Peyer's patch (tissue), 4 donors: ENCODE measurements at regions not wholly inside any gene's neighbourhood (a gene's known extent, or its start where the extent isn't known, plus 50 kb on each side); places are given as distances from the start of the nearest gene placed in this dataset.

ENCODE experiments used
- DNase-seq, 3 donors: peaks; one replicate each; pipeline ENCODE4 v3.0.0-alpha.2; 2017 to 2019
- H3K27ac ChIP-seq, 4 donors: fragments of 200-600 bp; sonication (generic); one replicate each; pipeline ENCODE4 v1.5.1; 2016 to 2019
- H3K27me3 ChIP-seq, 2 donors: fragments of 200-600 bp; sonication (generic); one replicate each; pipeline ENCODE4 v1.5.1; 2019
- H3K36me3 ChIP-seq, 3 donors: fragments of 200-600 bp; sonication (generic); one replicate each; pipeline ENCODE4 v1.5.1; 2016 to 2019
- H3K4me1 ChIP-seq, 4 donors: fragments of 200-600 bp; sonication (generic); one replicate each; pipeline ENCODE4 v1.5.1; 2016 to 2019
- H3K4me3 ChIP-seq, 4 donors: fragments of 200-600 bp; sonication (generic); 1 replicate in 3 of 4; 2 replicates in 1 of 4; pipeline ENCODE4 v1.5.1; 2016 to 2019; ENCODE audit warnings: mild to moderate bottlenecking in 1 of 4
- H3K9me3 ChIP-seq, 4 donors: fragments of 200-600 bp; sonication (generic); one replicate each; pipeline ENCODE4 v1.5.1; 2016 to 2019; ENCODE audit warnings: mild to moderate bottlenecking in 1 of 4
- CTCF ChIP-seq, 6 experiments: fragments of 450-650 bp in 4 of 6; fragments of 200-600 bp in 2 of 6; sonication (generic) in 1 of 6; IDR thresholded peaks; one replicate each; pipeline ENCODE4 v1.5.1; 2017 to 2019; ENCODE audit warnings: antibody characterized with exemption in 6 of 6, mild to moderate bottlenecking in 3 of 6, moderate library complexity in 1 of 6
- POLR2A ChIP-seq, 2 donors: fragments of 450-650 bp; IDR thresholded peaks; one replicate each; pipeline ENCODE4 v1.5.1; 2017; ENCODE audit warnings: antibody characterized with exemption in 2 of 2, mild to moderate bottlenecking in 2 of 2, moderate library complexity in 2 of 2

DNA sequence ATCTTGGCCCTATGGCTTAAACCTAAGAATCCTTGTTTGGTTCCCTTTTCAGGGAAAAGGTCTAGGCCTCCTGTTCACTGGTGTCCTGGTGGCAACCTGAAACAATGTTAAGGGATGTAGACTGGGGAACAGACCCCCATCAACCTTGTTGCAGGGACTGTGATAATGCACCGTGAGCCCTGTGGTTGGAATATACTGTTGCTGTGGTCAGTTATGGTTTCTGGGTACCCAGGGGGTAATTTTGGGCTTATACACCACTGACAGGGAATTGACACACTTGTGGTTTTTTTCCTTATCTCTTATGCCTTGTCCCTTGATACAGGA lies 64.0 kb upstream of the WDR1 start:
- Histone ChIP-seq H3K9me3 (no peaks in the 10 kb centered on the region), H3K36me3 (no peaks in the 10 kb centered on the region), H3K4me3 (no peak overlapping the region), H3K4me1 (no peaks in the 10 kb centered on the region), H3K27ac (no peak overlapping the region), H3K27me3 (no peaks in the 10 kb centered on the region)
- no peak for DNase-seq
- TF ChIP-seq POLR2A (IDR thresholded peaks at IDR 0.05) (no peak), CTCF (IDR thresholded peaks at IDR 0.05) (no peak)

DNA sequence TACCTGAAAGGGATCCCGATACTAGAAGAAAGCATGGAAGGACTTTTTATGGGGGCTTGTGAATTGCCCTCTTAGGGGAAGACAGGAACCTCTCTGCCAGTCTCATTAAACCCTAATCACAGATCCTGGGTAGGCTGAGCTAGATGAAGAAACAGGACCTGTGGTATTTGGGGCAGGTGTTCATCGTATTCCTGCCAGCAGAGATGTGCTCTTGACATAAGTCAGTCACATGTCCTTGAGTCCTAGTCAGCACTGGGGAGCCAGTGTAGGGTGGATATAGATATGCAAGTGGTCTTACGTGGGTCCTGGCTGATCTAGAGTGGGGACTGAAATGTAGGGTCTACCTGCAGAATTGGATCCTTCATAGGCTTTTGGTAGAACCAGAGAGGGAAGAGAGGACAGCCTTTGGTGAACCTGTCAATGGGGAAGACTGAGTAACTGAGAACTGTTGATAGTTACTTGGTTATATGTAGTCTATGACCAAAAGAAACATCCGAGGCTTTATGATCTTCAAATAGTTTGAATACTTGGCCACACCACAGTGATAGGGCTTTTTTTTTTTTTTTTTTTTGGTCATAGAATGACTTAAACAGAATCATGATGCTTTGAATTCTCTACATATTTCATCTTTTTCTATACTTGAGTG lies 63.5 kb upstream of the WDR1 start:
- DNase-seq, result no peak
- TF ChIP-seq POLR2A (IDR thresholded peaks at IDR 0.05) (no peak), CTCF (IDR thresholded peaks at IDR 0.05) (no peak)
- H3K27ac ChIP-seq, result no peak overlapping the region
- H3K36me3 ChIP-seq, result no peaks in the 10 kb centered on the region
- no peaks in the 10 kb centered on the region for H3K9me3 ChIP-seq
- no peaks in the 10 kb centered on the region for H3K4me1 ChIP-seq
- H3K4me3 ChIP-seq, result no peak overlapping the region
- no peaks in the 10 kb centered on the region for H3K27me3 ChIP-seq

GRCh38 chr4:10178763-10179162 lies 62.2 kb upstream of the WDR1 start:
- no peak overlapping the region for H3K27ac ChIP-seq
- no peak for DNase-seq
- H3K27me3 ChIP-seq, result no peaks in the 10 kb centered on the region
- H3K36me3 ChIP-seq, result no peaks in the 10 kb centered on the region
- no peaks in the 10 kb centered on the region for H3K4me1 ChIP-seq
- H3K9me3 ChIP-seq, result no peaks in the 10 kb centered on the region
- no peak overlapping the region for H3K4me3 ChIP-seq
- TF ChIP-seq POLR2A (IDR thresholded peaks at IDR 0.05) (no peak), CTCF (IDR thresholded peaks at IDR 0.05) (no peak)

DNA sequence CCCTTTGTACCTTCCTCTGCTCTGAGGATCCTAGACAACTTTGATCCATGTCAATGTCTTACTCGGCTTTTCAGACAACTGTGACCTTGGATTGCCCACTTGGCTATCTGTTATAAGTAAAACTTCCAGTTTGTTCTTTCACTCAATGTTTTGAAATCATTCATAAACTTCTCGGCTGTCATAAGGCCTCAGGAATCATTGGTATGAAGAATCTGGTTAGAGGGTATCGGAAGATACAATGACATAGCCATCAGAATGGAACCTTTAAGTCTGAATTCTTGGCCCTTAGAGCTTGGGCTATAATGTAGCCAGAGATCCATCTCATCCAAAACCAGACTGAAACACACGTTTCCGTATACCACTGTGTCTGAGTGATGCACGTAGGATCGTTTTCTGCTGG lies 59.0 kb upstream of the WDR1 start:
- Histone ChIP-seq H3K4me1 (peaks cover 0 to 15% (median 0%) of the 10 kb centered on the region in 4 donors), H3K27ac (no peak overlapping the region), H3K27me3 (no peaks in the 10 kb centered on the region), H3K36me3 (no peaks in the 10 kb centered on the region), H3K9me3 (no peaks in the 10 kb centered on the region), H3K4me3 (no peak overlapping the region)
- DNase-seq, result no peak
- TF ChIP-seq CTCF (IDR thresholded peaks at IDR 0.05) (no peak), POLR2A (IDR thresholded peaks at IDR 0.05) (no peak)

- DNase-seq, result no peak
- H3K27ac ChIP-seq, result peak overlapping the region in 1 of 4 donors; percentile 74
These were observed 57.5 kb upstream of the WDR1 start for GRCh38 chr4:10173754-10174749.

More at GRCh38 chr4:10173754-10174749, 57.5 kb upstream of the WDR1 start:
- Histone ChIP-seq H3K36me3 (no peaks in the 10 kb centered on the region), H3K4me3 (no peak overlapping the region), H3K4me1 (peaks cover 0 to 15% (median 0%) of the 10 kb centered on the region in 4 donors), H3K27me3 (no peaks in the 10 kb centered on the region), H3K9me3 (no peaks in the 10 kb centered on the region)
- TF ChIP-seq POLR2A (IDR thresholded peaks at IDR 0.05) (no peak), CTCF (IDR thresholded peaks at IDR 0.05) (no peak)
